Choroid plexus epithelial cell (primary cell): ENCODE measurements at regions not wholly inside any gene's neighbourhood (a gene's known extent, or its start where the extent isn't known, plus 50 kb on each side); places are given as distances from the start of the nearest gene placed in this dataset.

ENCODE experiments used
- DNase-seq: peaks from one replicate; pipeline ENCODE4 v3.0.0-alpha.2; 2010; ENCODE audit warnings: low read depth
- H3K4me3 ChIP-seq: 2 replicates; pipeline ENCODE4 v1.5.1; 2011; ENCODE audit warnings: low read depth, mild to moderate bottlenecking, control low read depth, low read length, moderate library complexity
- TF ChIP-seq, protein P1 (sequence below): conservative IDR thresholded peaks from 2 replicates; pipeline ENCODE4 v1.5.1; 2011; ENCODE audit warnings: low read depth, mild to moderate bottlenecking, control low read depth, inconsistent platforms, low read length, moderate library complexity

DNA sequence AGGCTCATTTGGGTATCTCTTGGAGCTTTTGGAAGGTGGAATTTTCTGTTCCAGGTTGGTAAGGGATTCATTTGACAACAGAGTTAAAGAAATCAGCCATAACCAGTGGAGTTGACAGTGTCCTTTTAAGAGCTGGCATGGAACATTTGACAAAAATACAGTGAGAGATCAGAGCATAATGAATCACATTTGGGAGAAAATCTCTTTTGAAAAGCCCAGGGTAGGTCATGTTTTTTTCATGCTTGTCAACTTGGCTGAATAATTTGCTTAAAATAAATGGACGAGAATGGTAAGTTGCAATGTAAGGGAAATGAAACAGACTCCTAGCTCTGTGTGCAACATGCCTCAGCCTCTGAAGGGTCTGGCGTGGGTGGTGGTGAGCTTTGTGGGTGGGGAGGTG, 235.3 kb upstream of the N4BP1 start:
- TF ChIP-seq, protein P1, sequence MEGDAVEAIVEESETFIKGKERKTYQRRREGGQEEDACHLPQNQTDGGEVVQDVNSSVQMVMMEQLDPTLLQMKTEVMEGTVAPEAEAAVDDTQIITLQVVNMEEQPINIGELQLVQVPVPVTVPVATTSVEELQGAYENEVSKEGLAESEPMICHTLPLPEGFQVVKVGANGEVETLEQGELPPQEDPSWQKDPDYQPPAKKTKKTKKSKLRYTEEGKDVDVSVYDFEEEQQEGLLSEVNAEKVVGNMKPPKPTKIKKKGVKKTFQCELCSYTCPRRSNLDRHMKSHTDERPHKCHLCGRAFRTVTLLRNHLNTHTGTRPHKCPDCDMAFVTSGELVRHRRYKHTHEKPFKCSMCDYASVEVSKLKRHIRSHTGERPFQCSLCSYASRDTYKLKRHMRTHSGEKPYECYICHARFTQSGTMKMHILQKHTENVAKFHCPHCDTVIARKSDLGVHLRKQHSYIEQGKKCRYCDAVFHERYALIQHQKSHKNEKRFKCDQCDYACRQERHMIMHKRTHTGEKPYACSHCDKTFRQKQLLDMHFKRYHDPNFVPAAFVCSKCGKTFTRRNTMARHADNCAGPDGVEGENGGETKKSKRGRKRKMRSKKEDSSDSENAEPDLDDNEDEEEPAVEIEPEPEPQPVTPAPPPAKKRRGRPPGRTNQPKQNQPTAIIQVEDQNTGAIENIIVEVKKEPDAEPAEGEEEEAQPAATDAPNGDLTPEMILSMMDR, result no peak
- no peak for DNase-seq
- no peak overlapping the region for H3K4me3 ChIP-seq

DNA sequence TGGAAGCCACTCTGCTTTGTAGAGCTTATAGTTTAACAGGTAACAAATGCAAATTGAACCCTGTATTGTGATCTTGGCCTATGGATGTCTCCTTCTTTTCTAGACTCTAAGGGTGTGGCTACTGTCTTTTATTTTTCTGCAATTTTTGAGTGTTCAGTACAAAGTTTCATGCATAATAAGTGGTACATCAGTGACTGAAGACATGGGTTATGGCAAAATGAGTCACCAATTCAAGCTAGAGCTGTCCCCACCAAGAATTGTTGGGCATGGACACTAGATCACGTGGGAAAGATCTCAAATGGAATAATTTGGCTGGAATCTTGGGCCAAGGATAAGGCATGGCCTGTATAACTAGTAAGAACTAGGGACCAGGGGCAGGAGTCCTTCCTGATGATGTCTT, 228.4 kb upstream of the N4BP1 start:
- no peak for DNase-seq
- TF ChIP-seq, protein P1, result no peak
- H3K4me3 ChIP-seq, result no peak overlapping the region

DNA sequence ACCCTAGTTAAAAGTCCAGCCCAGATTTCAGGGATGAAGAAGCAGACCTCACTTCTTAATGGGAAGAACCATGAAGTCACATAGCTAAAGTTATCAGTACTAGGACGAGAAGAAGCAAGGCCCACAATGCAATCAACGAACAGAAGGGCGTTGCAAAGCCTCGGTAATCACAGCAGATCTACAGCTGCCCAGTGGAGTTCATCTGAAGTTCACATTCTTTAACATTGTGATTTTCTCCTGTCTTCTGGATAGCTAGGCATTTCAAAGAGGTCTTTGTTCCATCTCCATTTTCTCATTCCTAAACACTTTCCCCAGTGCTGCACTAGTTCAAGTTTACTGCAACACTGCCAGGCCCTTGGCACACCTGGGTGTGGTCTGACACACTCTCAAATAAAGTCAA, 226.7 kb upstream of the N4BP1 start:
- DNase-seq, result no peak
- TF ChIP-seq, protein P1, result no peak
- no peak overlapping the region for H3K4me3 ChIP-seq

DNA sequence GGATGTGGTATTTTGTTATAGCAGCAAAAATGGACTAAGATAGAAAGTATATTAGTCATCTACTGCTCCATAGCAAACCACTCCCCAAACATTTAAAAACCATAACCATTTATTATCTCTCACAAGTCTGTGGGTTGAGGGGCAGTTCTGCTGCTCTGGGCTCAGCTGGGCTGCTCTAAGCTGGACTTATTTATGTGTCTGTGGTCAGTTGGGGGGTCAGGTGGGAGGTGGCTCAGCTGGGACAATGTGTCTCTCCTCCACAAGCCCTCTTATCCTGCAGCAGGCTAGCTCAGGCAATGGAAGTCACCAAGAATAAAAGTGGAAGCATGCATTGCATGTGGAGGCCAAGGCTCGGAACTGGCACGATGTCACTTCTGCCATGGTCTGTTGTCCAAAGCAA, 226.1 kb upstream of the N4BP1 start:
- DNase-seq, result no peak
- H3K4me3 ChIP-seq, result no peak overlapping the region
- TF ChIP-seq, protein P1, result no peak

DNA sequence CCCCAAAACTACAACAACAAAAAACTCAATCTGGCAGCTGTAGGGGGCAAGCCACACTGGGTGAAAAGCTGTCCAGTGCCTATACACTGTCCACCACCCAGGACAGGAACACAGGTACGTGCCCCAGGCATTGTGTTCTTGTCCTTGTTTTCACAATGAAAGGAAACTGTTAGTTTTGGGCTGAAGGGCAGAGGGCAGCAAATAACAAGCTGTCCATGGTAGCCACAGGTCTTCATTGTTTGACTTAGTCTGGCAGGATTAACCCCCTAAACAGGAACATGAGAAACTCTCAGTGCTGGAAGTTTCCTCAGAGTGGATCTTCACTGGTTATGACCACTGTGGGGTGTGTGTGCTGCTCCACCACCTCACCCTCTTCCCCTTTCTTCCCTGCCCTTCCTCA, 224.6 kb upstream of the N4BP1 start:
- TF ChIP-seq, protein P1, result no peak
- no peak for DNase-seq
- no peak overlapping the region for H3K4me3 ChIP-seq

DNA sequence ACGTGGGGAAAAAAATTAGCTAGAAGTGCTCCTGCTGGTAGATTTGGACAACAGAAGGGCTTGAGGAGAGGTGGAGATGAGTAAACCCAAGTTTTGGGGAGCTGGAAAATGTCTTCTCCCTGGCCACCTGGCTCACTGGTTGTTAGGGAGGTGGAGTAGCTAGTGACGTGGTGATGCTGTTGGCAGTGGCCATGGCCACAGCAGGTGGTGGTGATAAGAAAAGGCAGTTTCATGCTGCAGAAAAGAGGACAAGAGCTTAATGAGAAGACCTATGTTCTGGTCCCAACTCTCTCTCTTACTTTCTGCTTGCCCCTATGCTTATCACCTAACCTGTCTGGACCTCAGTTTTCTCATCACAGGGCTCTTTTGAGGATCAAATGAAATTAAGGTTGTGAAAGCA, 223.5 kb upstream of the N4BP1 start:
- DNase-seq, result no peak
- no peak overlapping the region for H3K4me3 ChIP-seq
- TF ChIP-seq, protein P1, result no peak

DNA sequence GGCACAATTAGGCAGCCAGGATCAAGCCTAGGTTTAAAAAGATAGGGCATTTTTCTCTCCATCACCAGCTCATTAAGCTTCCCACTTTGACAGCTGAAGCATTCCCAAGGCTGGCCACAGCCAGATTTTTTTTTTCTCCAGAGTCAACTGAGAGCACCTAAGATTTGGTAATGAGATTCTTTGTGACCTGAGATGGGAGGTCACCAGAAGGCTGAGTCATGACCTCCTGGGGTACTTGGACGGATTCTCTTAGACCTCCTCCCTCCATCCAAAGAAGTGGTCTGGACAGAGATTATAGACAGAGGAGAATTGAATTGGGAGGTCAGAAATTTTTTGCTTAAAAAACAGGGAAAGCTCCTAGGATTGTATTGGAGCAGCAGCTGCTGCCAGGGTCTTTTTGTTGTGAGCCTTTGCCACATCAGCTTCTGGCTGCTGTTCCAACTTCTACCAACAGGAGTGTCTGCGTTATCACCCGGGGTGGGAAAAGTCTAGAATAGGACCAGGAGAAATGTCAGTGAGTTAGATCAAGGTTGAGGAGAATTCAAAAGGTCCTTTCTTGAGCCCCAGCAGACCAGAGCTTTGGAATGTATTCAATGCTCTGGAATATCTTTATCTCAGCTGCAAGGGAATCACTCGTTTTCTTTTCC, 221.2 kb upstream of the N4BP1 start:
- no peak for DNase-seq
- TF ChIP-seq, protein P1, result no peak
- H3K4me3 ChIP-seq, result no peak overlapping the region
